Pons (tissue), 1 donor: ENCODE measurements at regions not wholly inside any gene's neighbourhood (a gene's known extent, or its start where the extent isn't known, plus 50 kb on each side); places are given as distances from the start of the nearest gene placed in this dataset.

Experiments
- DNase-seq: peaks from one replicate; pipeline ENCODE4 v3.0.0-alpha.2; 2016; ENCODE audit warnings: low spot score

GRCh38 chr2:237244178-237244577 lies 158.5 kb downstream of the COPS8 start:
- no peak for DNase-seq

- DNase-seq = no peak
These were observed 159.4 kb downstream of the COPS8 start for GRCh38 chr2:237244976-237245646.

- DNase-seq = no peak
These were observed 163.4 kb downstream of the COL6A3 start for GRCh38 chr2:237250599-237250998.

- DNase-seq = no peak
These were observed 162.0 kb downstream of the COL6A3 start for GRCh38 chr2:237251986-237252385.

DNA sequence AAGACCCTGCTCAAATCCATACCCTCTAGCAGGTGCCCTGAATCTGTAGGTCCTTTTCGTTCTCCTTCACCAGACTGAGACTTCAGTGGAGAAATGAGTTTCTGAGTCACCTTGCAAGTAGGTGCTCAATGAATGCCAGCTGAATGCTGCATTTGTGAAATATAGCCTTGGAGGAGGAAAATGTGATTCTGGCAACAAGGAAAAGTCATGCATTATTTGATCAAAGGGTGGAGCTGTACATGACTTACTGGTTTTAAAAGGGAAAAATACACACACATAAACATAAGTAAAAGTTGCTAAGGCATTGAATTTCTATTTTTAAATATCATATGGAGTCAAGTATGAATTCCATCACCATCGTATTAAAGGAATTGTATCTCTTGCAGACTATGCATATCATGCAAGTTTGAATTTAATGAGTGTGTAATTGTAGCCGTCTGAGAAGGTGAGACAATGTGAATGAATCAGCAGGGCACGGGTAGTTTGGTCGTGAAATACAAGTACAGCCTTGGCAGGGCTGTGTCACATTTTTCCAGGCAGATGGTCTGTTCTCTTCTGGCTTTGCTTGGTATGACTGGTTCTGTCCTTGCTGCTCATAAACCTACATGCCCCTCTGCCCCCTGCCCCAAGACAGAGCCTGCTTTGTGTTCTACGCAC lies 160.8 kb downstream of the COL6A3 start:
- DNase-seq = no peak

GRCh38 chr2:237254369-237254861 lies 159.5 kb downstream of the COL6A3 start:
- no peak for DNase-seq

DNA sequence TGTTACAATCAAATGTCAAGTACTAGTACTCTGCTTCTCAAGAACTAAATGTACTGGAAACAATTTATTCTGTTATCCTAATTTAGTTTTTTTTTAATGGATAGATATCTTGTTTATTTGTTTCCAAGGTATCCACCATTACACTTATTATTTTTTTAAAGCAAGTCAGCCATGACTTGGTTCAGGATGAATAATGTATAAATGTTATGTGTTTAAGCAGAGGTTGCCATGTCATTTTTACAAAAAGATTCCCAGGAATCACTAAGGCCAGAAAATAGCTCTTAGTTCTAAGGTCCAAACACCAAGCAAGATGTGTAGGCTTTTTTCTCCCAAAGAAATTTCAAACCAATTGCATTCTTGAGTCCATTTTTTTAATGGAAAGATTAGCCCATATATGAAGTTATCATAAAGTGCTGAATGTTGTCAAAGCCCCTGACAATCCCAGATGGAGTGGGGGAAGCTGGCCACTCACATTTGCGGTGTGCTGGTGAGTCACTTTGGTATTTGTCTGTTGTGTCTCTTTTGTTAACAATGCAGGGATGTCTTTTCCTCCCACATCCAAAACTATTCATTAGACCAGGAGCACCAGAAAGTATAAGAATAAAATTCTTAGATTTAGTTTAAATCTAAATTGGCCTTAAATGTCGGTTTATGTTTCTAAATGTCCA lies 158.9 kb downstream of the COL6A3 start:
- DNase-seq = no peak

DNA sequence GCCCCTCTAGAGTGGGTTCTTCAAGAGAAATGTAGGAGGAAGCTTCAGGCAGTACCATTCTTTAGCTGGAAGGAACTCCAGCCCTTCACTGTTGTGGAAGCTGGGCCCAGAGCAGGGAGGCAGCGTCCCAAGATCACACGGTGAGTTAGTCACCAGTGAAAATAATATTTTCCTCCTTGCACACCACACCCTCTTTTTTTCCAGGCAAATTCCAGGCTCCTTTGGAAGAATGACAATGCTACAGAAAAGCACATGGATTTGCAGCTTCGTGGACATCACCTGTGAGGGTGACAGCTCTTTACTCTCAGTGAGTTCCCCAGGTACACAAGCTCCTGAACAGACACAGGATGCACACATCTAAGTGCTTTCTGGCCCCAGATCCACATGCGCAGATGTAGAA lies 157.1 kb downstream of the COL6A3 start:
- DNase-seq = no peak

DNA sequence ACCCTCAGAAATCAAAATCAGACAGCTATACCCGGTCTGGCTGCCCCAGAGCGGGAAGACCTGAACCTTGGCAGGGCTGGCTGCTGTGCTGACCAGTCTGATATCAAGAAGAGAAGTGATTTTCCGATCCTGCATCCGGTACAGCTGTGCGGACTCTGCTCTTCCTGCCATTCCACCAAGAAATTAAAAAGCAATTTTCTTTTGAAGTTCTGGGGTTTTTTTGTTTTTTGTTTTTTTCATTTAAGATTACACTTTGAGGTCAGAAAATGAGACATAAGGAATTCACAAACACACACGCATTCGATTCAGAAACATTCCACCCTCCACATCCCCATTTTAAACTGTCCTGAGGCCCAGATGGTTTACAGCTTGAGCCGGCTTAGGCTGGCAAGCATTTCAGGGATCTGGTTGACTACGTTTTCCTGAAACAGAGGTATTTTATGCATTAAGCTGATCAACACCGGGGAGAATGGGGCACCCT lies 156.5 kb downstream of the COL6A3 start:
- DNase-seq = no peak

- DNase-seq = no peak
These were observed 155.8 kb downstream of the COL6A3 start for GRCh38 chr2:237258116-237258515.

DNA sequence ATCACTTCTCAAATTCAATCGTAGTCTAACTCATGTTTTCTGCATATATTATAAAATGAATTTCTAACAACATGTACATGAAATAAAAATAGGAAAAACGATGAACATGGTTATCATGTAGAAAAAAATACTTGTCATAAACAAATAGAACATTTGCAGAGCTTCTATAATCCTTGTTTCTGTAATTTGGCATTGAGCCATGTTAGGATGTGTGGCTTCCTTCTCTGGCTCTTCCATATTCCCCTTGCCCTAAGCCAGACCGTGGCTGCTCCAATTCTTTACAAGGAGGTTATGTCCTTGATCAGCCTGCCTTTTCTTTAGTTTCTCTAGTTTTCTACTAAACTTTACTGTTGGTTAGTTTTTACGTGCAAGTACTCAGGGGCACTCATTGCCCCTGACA lies 155.3 kb downstream of the COL6A3 start:
- DNase-seq = no peak

GRCh38 chr2:237259201-237259600 lies 154.8 kb downstream of the COL6A3 start:
- no peak for DNase-seq

DNA sequence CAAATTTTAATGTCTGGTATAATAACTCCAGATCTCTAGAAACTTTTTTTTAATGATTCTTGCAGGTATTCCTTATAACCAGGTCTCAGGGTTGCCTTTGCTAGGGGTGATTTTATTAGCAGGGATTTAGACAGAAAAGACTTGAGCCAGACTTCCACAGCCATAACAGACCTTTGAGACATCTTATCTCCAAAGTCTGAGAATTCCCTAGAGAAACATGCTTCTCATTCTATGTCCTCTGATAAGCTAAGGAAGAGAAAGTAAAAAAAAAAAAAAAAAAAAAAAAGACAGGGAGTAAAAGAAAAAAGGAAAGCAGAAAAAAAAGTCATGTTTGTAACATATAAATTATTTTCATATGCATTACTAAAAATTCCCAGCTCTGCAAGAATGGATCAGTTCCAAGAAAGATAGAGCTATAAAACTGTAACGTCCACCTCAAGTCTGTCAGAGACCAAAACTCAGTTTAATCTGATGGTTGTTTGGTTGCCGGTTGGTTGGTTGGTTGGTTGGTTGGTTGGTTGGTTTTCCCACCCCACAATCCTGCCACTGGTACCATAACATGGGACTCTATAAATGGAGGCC lies 153.8 kb downstream of the COL6A3 start:
- DNase-seq = no peak

- no peak for DNase-seq
These were observed 153.3 kb downstream of the COL6A3 start for GRCh38 chr2:237260686-237261085.

DNA sequence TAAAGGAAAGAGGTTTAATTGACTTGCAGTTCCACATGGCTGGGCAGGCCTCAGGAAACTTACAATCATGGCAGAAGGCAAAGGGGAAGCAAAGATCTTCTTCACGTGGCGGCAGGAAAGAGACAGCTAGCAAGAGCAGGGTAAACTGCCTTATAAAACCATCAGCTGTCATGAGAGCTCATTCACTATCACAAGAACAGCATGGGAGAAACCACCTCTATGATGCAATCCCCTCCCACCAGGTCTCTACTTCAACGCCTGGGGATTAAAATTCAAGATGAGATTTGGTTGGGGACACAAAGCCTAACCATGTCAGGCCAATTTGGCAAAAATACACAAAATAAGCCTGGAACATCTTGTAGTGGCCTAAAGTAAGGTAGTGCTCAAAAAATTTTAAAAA lies 152.6 kb downstream of the COL6A3 start:
- DNase-seq = no peak

GRCh38 chr2:237262838-237263771 lies 150.9 kb downstream of the COL6A3 start:
- DNase-seq = no peak

DNA sequence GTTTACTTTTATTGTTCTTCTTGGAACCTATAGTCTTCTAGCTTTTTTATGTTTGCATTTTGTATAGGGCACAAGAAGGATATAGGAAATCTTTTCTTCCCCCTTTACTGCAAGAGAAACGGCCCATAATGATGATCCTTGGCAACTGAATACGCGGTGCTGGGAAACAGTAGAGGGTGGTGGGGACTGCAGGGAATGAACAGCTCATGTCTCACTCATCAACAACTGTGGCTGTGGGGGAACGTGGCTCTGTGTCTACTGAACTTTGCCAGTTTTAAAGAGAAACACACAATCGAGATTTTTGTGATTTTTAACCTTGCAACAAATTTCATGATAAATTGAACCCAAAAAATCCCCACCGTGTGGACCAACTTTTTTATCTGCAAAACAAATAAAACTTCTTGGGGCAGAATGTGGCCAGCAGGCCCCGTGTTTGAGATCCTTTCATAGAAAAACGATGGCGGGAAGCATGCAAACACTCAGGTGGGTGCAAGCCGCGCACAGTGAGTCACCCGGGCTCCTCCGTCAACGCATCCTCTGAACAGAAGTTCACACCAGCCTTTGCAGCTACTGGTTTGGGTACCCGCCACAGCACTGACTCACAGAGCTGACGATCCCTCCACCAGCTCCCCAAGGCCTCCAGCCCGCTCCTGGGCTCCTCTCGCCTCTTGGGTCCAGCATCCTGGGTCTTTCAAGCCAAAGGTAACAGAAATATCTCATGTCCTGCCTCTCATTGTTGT lies 149.3 kb downstream of the COL6A3 start:
- DNase-seq = no peak

GRCh38 chr2:237268004-237268708 lies 145.8 kb downstream of the COL6A3 start:
- no peak for DNase-seq

DNA sequence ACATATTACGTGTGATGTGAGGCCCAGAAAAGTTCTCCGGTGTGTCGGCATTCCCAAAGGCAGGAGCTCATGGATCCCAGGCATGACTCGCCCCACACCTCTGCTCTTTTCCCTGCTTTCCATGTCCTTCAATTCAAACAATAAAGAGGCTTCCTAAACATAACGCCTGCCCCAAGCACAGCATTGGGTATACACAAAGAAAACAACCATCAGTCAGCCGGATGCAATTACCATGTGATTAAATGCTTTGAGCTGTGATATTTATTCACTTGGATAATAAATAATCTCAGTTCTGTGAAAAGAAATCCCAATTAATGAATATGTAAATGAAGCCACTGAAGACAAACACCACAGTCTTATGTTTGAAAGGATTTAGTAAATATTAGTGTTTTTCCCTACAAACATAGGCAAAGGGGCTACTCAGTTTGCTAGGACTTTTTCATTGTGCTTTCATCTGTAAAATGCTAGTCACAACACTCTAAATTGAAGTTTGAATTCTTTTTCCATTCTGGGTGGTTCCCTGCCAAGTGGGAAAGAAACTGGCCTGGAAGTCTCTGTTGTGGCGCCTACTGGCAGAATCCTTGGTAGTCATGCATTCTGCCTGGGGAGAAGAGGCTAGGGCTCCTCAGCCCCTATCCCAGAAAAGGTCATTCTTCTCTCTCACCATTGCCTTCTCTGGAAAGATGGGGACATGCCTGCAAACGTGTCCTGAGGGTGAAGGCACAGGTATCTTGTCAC lies 144.7 kb downstream of the COL6A3 start:
- DNase-seq = peak; percentile 52
